SK-N-SH (cell line): ENCODE measurements at regions not wholly inside any gene's neighbourhood (a gene's known extent, or its start where the extent isn't known, plus 50 kb on each side); places are given as distances from the start of the nearest gene placed in this dataset.

Source experiments
- CTCF ChIA-PET: fragments of 300-600, 350-600 bp; formaldehyde crosslinking; extraction: SDS; loops from one replicate; lab custom pipeline; 2021; lab: Yijun Ruan, JAX
- POLR2A ChIA-PET: fragments of 350-600 bp; sonication (Branson Sonifier 250); formaldehyde crosslinking; extraction: SDS; loops from one replicate; lab custom pipeline; 2020; ENCODE audit warnings: antibody characterized with exemption, inconsistent platforms; lab: Yijun Ruan, JAX
- DNase-seq: peaks from one replicate; pipeline ENCODE4 v3.0.0; 2012
- H2AFZ ChIP-seq: fragments of 200-600 bp; sonication (generic); 2 replicates; pipeline ENCODE4 v1.8.1; 2016; ENCODE audit warnings: antibody characterized with exemption, mild to moderate bottlenecking, low read depth
- H3F3A ChIP-seq: fragments of 200-600 bp; sonication (generic); replicated peaks from 2 replicates; pipeline ENCODE3; 2016; ENCODE audit warnings: antibody characterized with exemption, mild to moderate bottlenecking; ENCODE audit not compliant: insufficient read depth
- H3K27ac ChIP-seq, 2 experiments: fragments of 200-500 bp in 1 of 2; fragments of 200-600 bp in 1 of 2; sonication (Bioruptor generic) in 1 of 2; sonication (generic), shearing (Covaris generic) in 1 of 2; 2 replicates each; pipeline versions ENCODE4 v1.5.1 to v1.6.1; 2014 to 2016; ENCODE audit warnings: low read depth in 2 of 2, inconsistent platforms in 1 of 2, low read length in 1 of 2, mild to moderate bottlenecking in 1 of 2, mixed read lengths in 1 of 2
- H3K27me3 ChIP-seq: fragments of 200-600 bp; sonication (generic), shearing (Covaris generic); 2 replicates; pipeline ENCODE4 v1.6.1; 2016; ENCODE audit warnings: mixed run types; ENCODE audit not compliant: insufficient read depth
- H3K36me3 ChIP-seq, 2 experiments: fragments of 200-500 bp in 1 of 2; fragments of 200-600 bp in 1 of 2; sonication (Bioruptor generic) in 1 of 2; sonication (generic) in 1 of 2; replicated peaks in 1 of 2; 2 replicates each; pipeline versions ENCODE3 to v1.5.1; 2014 to 2016; ENCODE audit warnings: low read length in 1 of 2, mild to moderate bottlenecking in 1 of 2; ENCODE audit not compliant: insufficient read depth in 2 of 2, control insufficient read depth in 1 of 2
- H3K4me1 ChIP-seq, 2 experiments: fragments of 200-500 bp in 1 of 2; fragments of 200-600 bp in 1 of 2; sonication (Bioruptor generic) in 1 of 2; sonication (generic), shearing (Covaris generic) in 1 of 2; 2 replicates each; pipeline versions ENCODE4 v1.5.1 to v1.6.1; 2014 to 2016; ENCODE audit warnings: low read depth in 1 of 2, low read length in 1 of 2, mixed run types in 1 of 2; ENCODE audit not compliant: insufficient read depth in 2 of 2, control insufficient read depth in 1 of 2
- H3K4me2 ChIP-seq: fragments of 200-600 bp; sonication (generic), shearing (Covaris generic); 2 replicates; pipeline ENCODE4 v1.6.1; 2017; ENCODE audit warnings: mixed run types
- H3K4me3 ChIP-seq, 2 experiments: fragments of 200-500 bp in 1 of 2; fragments of 200-600 bp in 1 of 2; sonication (Bioruptor generic) in 1 of 2; sonication (generic), shearing (Covaris generic) in 1 of 2; 2 replicates each; pipeline versions ENCODE4 v1.5.1 to v1.8.1; 2014 to 2016; ENCODE audit warnings: low read depth in 2 of 2, inconsistent platforms in 1 of 2, low read length in 1 of 2, mild to moderate bottlenecking in 1 of 2, mixed read lengths in 1 of 2, moderate library complexity in 1 of 2
- H3K79me2 ChIP-seq: fragments of 200-600 bp; sonication (generic); 2 replicates; pipeline ENCODE4 v1.8.1; 2017; ENCODE audit warnings: mild to moderate bottlenecking; ENCODE audit not compliant: insufficient read depth
- H3K9ac ChIP-seq: fragments of 200-600 bp; sonication (generic); 2 replicates; pipeline ENCODE4 v1.6.1; 2017; ENCODE audit warnings: mixed run types
- H3K9me2 ChIP-seq: fragments of 200-600 bp; sonication (generic); 2 replicates; pipeline ENCODE4 v1.6.1; 2017; ENCODE audit warnings: mixed run types
- H3K9me3 ChIP-seq: fragments of 200-600 bp; sonication (generic); 2 replicates; pipeline ENCODE4 v1.6.1; 2017; ENCODE audit warnings: mixed run types, mild to moderate bottlenecking, moderate library complexity
- H4K20me1 ChIP-seq: fragments of 200-600 bp; sonication (generic); 2 replicates; pipeline ENCODE4 v1.6.1; 2017; ENCODE audit warnings: mild to moderate bottlenecking, mixed run types; ENCODE audit not compliant: insufficient read depth
- CTCF ChIP-seq: fragments of 200-600 bp; sonication (generic); IDR thresholded peaks from 2 replicates; pipeline ENCODE4 v1.6.1; 2017; ENCODE audit warnings: antibody characterized with exemption, mild to moderate bottlenecking, moderate library complexity
- EP300 ChIP-seq, 2 experiments: IDR thresholded peaks; 2 replicates each; pipeline versions ENCODE4 v1.4.0 to v1.6.1; 2012; ENCODE audit warnings: borderline replicate concordance in 1 of 2, low read depth in 1 of 2, low read length in 1 of 2
- EZH2phosphoT487 ChIP-seq: fragments of 200-600 bp; sonication (generic); IDR thresholded peaks from 2 replicates; pipeline ENCODE4 v1.6.1; 2017; ENCODE audit warnings: low read depth, mixed run types, mild to moderate bottlenecking, antibody characterized with exemption, moderate library complexity, borderline replicate concordance
- FOXJ3 ChIP-seq: sonication (generic); formaldehyde crosslinking; IDR thresholded peaks from 2 replicates; pipeline ENCODE4 v1.5.1; 2020; ENCODE audit warnings: mild to moderate bottlenecking, missing genetic modification reagents
- FOXM1 ChIP-seq: IDR thresholded peaks from 2 replicates; pipeline ENCODE4 v1.4.0; 2012; ENCODE audit warnings: low read depth, mild to moderate bottlenecking
- GABPA ChIP-seq: IDR thresholded peaks from 2 replicates; pipeline ENCODE4 v1.4.0; 2012; ENCODE audit warnings: low read depth, mild to moderate bottlenecking
- IRF3 ChIP-seq: fragments of 150-350 bp; IDR thresholded peaks from 2 replicates; pipeline ENCODE4 v1.6.1; 2016; ENCODE audit warnings: mild to moderate bottlenecking, low read depth, low read length
- MAX ChIP-seq: IDR thresholded peaks from 2 replicates; pipeline ENCODE4 v1.4.0; 2012; ENCODE audit warnings: low read depth
- MEF2A ChIP-seq: IDR thresholded peaks from 2 replicates; pipeline ENCODE4 v1.4.0; 2012; ENCODE audit warnings: low read depth, borderline replicate concordance
- NFIC ChIP-seq: IDR thresholded peaks from 2 replicates; pipeline ENCODE4 v1.4.0; 2012; ENCODE audit warnings: borderline replicate concordance
- NRF1 ChIP-seq: IDR thresholded peaks from 2 replicates; pipeline ENCODE4 v1.6.1; 2012; ENCODE audit warnings: low read depth, mild to moderate bottlenecking, low read length
- PBX3 ChIP-seq: IDR thresholded peaks from 2 replicates; pipeline ENCODE4; 2012
- POLR2AphosphoS5 ChIP-seq: IDR thresholded peaks from 2 replicates; pipeline ENCODE4 v1.6.1; 2012; ENCODE audit warnings: low read depth, low read length
- RCOR1 ChIP-seq: fragments of 150-350 bp; IDR thresholded peaks from 2 replicates; pipeline ENCODE4 v1.6.1; 2017; ENCODE audit warnings: antibody characterized with exemption, low read length
- RXRA ChIP-seq: IDR thresholded peaks from 2 replicates; pipeline ENCODE4 v1.4.0; 2012; ENCODE audit warnings: low read depth, mild to moderate bottlenecking, borderline replicate concordance
- SMC3 ChIP-seq: IDR thresholded peaks from 2 replicates; pipeline ENCODE4 v1.6.1; 2012; ENCODE audit warnings: low read depth, low read length, improper control_type of control experiment
- USF2 ChIP-seq: fragments of 150-350 bp; IDR thresholded peaks from 2 replicates; pipeline ENCODE4 v1.6.1; 2017; ENCODE audit warnings: antibody characterized with exemption, low read length, low read depth, borderline replicate concordance
- YY1 ChIP-seq: IDR thresholded peaks from 2 replicates; pipeline ENCODE4 v1.4.0; 2012; ENCODE audit warnings: low read depth, mild to moderate bottlenecking
- ZBTB33 ChIP-seq: IDR thresholded peaks from 2 replicates; pipeline ENCODE4 v1.4.0; 2012; ENCODE audit warnings: low read depth, borderline replicate concordance
- WGBS: methylation state at CpG from one replicate; pipeline ENCODE4 v1.1.6; 2017; ENCODE audit warnings: low lambda C conversion rate; 5-methylcytosine and 5-hydroxymethylcytosine counted together

GRCh38 chr5:144815131-144815530 is 644.5 kb downstream of the KCTD16 start:
- no peaks in the 10 kb centered on the region for H3K4me1 ChIP-seq
- no peak overlapping the region for H3K4me2 ChIP-seq
- H3K9ac ChIP-seq = no peak overlapping the region
- no peaks in the 10 kb centered on the region for H4K20me1 ChIP-seq
- H3K36me3 ChIP-seq = no peaks in the 10 kb centered on the region
- TF ChIP-seq POLR2AphosphoS5 = no peak
- no peak for TF ChIP-seq NRF1
- TF ChIP-seq PBX3 = no peak
- TF ChIP-seq SMC3 = no peak
- TF ChIP-seq GABPA = no peak
- no peak for TF ChIP-seq USF2
- TF ChIP-seq ZBTB33 = no peak
- TF ChIP-seq IRF3 = no peak
- no peak for TF ChIP-seq RCOR1
- TF ChIP-seq EZH2phosphoT487 = no peak
- TF ChIP-seq EP300 (IDR thresholded peaks at IDR 0.05; ENCODE audit: borderline replicate concordance in 1 of 2, low read depth in 1 of 2, low read length in 1 of 2) = no peak
- TF ChIP-seq, all 33 proteins: peak for 0
- WGBS = 9% methylated on average over 2 of the region's 2 CpGs
- no peak overlapping the region for H3K27ac ChIP-seq
- DNase-seq = no peak
- H3K9me3 ChIP-seq = no peaks in the 10 kb centered on the region
- H3K27me3 ChIP-seq = no peaks in the 10 kb centered on the region
- no peaks in the 10 kb centered on the region for H3K9me2 ChIP-seq
- H3F3A ChIP-seq = no peaks in the 10 kb centered on the region
- ChIA-PET POLR2A (no interaction called here), CTCF (interaction anchor here (1.5 kb wide), 1 partner anchor 611 kb away, joined by 3 read pairs; no protein-coding TSS in a partner anchor)
- no peak overlapping the region for H2AFZ ChIP-seq
- H3K4me3 ChIP-seq = no peak overlapping the region
- H3K79me2 ChIP-seq = no peaks in the 10 kb centered on the region

GRCh38 chr5:144812763-144813162 is 642.1 kb downstream of the KCTD16 start:
- H3K4me2 ChIP-seq = no peak overlapping the region
- no peaks in the 10 kb centered on the region for H4K20me1 ChIP-seq
- no peak overlapping the region for H2AFZ ChIP-seq
- H3K4me1 ChIP-seq = no peaks in the 10 kb centered on the region
- H3K27ac ChIP-seq = no peak overlapping the region
- 9% methylated on average over 2 of the region's 2 CpGs for WGBS
- H3K9me3 ChIP-seq = no peaks in the 10 kb centered on the region
- H3F3A ChIP-seq = no peaks in the 10 kb centered on the region
- no peaks in the 10 kb centered on the region for H3K36me3 ChIP-seq
- no peaks in the 10 kb centered on the region for H3K79me2 ChIP-seq
- no peak for DNase-seq
- no peaks in the 10 kb centered on the region for H3K27me3 ChIP-seq
- no peak overlapping the region for H3K9ac ChIP-seq
- H3K4me3 ChIP-seq = no peak overlapping the region
- CTCF ChIA-PET = no interaction called here
- POLR2A ChIA-PET = no interaction called here
- no peaks in the 10 kb centered on the region for H3K9me2 ChIP-seq
- TF ChIP-seq GABPA = no peak
- no peak for TF ChIP-seq FOXJ3
- no peak for TF ChIP-seq NFIC
- TF ChIP-seq MAX = no peak
- no peak for TF ChIP-seq MEF2A
- no peak for TF ChIP-seq YY1
- no peak for TF ChIP-seq IRF3
- TF ChIP-seq FOXM1 = no peak
- no peak for TF ChIP-seq CTCF
- no peak for TF ChIP-seq RXRA
